Gastrocnemius medialis (tissue), 4 donors: ENCODE measurements at regions not wholly inside any gene's neighbourhood (a gene's known extent, or its start where the extent isn't known, plus 50 kb on each side); places are given as distances from the start of the nearest gene placed in this dataset.

Experiments used
- ATAC-seq, 2 donors: fragments of 150-250 bp; one replicate each; pipeline ENCODE4 v1.9.1; 2016
- DNase-seq, 2 donors: peaks; one replicate each; pipeline ENCODE4 v3.0.0-alpha.2; 2019
- H3K27ac ChIP-seq, 4 donors: fragments of 200-600 bp; sonication (generic); 1 replicate in 1 of 4; 2 replicates in 3 of 4; pipeline ENCODE4 v1.5.1; 2016 to 2018; ENCODE audit warnings: mild to moderate bottlenecking in 2 of 4, moderate library complexity in 1 of 4
- H3K27me3 ChIP-seq, 3 donors: fragments of 200-600 bp; sonication (generic) in 2 of 3; 1 replicate in 1 of 3; 2 replicates in 2 of 3; pipeline versions ENCODE4 v1.5.1 to v1.6.0; 2016 to 2019; ENCODE audit warnings: mild to moderate bottlenecking in 1 of 3, moderate library complexity in 1 of 3
- H3K36me3 ChIP-seq, 2 donors: fragments of 200-600 bp; sonication (generic) in 1 of 2; one replicate each; pipeline ENCODE4 v1.5.1; 2017 to 2018
- H3K4me1 ChIP-seq, 2 donors: fragments of 200-600 bp; sonication (generic) in 1 of 2; one replicate each; pipeline ENCODE4 v1.5.1; 2016 to 2017; ENCODE audit warnings: mild to moderate bottlenecking in 2 of 2
- H3K4me3 ChIP-seq, 4 donors: fragments of 200-600 bp; sonication (generic) in 3 of 4; 1 replicate in 1 of 4; 2 replicates in 3 of 4; pipeline ENCODE4 v1.5.1; 2016 to 2019; ENCODE audit warnings: mild to moderate bottlenecking in 2 of 4
- H3K9me3 ChIP-seq, 3 donors: fragments of 200-600 bp; sonication (generic) in 2 of 3; 1 replicate in 1 of 3; 2 replicates in 2 of 3; pipeline ENCODE4 v1.5.1; 2016 to 2019
- POLR2A ChIP-seq, 2 donors: fragments of 450-650 bp; IDR thresholded peaks; one replicate each; pipeline ENCODE4 v1.6.1; 2017; ENCODE audit warnings: antibody characterized with exemption in 2 of 2, mild to moderate bottlenecking in 2 of 2, moderate library complexity in 2 of 2
- in situ Hi-C, 4 donors: fragments of 200-750 bp; cut with MboI; loops; one replicate each; pipeline versions ENCODE4 v1.15.0 to v1.8.0; 2017; ENCODE audit warnings: low sequenced_read_pairs in 4 of 4
- intact Hi-C: fragments of 100-400 bp; cut with DNase I; formaldehyde crosslinking; loops from one replicate; pipeline ENCODE4 v1.15.1; 2023; ENCODE audit warnings: low total_unique reads
- TF ChIP-seq, protein P1 (sequence below), 5 experiments: fragments of 450-650 bp in 3 of 5; fragments of 200-600 bp in 2 of 5; sonication (generic) in 2 of 5; IDR thresholded peaks in 4 of 5; conservative IDR thresholded peaks in 1 of 5; 1 replicate in 4 of 5; 2 replicates in 1 of 5; pipeline ENCODE4 v1.5.1; 2016 to 2019; ENCODE audit warnings: antibody characterized with exemption in 5 of 5, mild to moderate bottlenecking in 3 of 5, moderate library complexity in 3 of 5

DNA sequence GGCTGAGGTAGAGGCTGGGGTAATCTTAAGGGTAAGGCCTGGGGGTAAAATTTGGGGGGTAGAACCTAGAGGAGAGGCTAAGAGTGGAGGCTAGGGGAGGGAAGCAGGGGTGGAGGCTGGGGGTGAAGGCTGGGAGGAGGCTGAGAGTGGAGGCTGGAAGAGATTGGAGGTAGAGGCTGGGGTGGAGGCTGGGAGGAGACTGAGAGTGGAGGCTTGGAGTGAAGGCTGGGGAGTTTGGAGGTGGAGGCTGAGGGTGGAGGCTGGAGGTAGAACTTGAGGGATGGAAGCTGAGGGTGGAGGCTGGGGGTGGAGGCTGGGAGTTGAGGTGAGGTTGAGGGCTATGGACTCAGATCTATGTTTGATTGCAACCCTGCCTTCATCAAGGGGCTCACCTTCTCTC is 333.6 kb downstream of the C16orf95 start:
- Histone ChIP-seq H3K27ac (no peak overlapping the region), H3K27me3 (peaks cover 0 to 7% (median 0%) of the 10 kb centered on the region in 3 donors), H3K4me3 (no peak overlapping the region), H3K36me3 (no peaks in the 10 kb centered on the region), H3K9me3 (no peaks in the 10 kb centered on the region), H3K4me1 (no peaks in the 10 kb centered on the region)
- no peak for TF ChIP-seq POLR2A (IDR thresholded peaks at IDR 0.05)
- TF ChIP-seq, protein P1, sequence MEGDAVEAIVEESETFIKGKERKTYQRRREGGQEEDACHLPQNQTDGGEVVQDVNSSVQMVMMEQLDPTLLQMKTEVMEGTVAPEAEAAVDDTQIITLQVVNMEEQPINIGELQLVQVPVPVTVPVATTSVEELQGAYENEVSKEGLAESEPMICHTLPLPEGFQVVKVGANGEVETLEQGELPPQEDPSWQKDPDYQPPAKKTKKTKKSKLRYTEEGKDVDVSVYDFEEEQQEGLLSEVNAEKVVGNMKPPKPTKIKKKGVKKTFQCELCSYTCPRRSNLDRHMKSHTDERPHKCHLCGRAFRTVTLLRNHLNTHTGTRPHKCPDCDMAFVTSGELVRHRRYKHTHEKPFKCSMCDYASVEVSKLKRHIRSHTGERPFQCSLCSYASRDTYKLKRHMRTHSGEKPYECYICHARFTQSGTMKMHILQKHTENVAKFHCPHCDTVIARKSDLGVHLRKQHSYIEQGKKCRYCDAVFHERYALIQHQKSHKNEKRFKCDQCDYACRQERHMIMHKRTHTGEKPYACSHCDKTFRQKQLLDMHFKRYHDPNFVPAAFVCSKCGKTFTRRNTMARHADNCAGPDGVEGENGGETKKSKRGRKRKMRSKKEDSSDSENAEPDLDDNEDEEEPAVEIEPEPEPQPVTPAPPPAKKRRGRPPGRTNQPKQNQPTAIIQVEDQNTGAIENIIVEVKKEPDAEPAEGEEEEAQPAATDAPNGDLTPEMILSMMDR (IDR thresholded peaks at IDR 0.05 in 4 of 5, conservative IDR thresholded peaks at IDR 0.05 in 1 of 5), result no peak
- ATAC-seq, result no peak
- no peak for DNase-seq
- intact Hi-C loops (no loop called here), in situ Hi-C loops (no loop called here)

DNA sequence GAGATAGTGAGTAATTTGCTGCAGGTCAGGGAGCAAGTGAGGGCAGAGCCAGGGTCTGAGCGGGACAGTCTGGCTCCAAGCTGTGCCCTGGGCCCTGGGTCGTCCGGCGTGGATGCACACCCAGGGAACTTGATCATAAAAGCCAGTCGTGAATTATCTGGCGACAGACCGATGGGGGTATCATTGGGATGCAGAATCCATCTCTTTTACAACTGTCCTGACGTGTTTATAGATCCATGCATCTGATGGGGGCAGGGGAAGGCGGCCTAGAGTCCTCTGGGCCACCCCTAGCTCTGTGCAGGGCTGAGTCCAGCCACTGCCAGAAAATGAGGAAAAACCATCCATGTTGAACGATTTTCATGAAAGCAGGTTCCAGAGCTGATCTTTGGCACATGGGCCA is 332.8 kb downstream of the C16orf95 start:
- Histone ChIP-seq H3K27ac (no peak overlapping the region), H3K4me3 (no peak overlapping the region), H3K4me1 (no peaks in the 10 kb centered on the region), H3K27me3 (peaks cover 0 to 7% (median 5%) of the 10 kb centered on the region in 3 donors), H3K36me3 (no peaks in the 10 kb centered on the region), H3K9me3 (no peaks in the 10 kb centered on the region)
- intact Hi-C loops (no loop called here), in situ Hi-C loops (no loop called here)
- ATAC-seq (no peak), DNase-seq (no peak)
- TF ChIP-seq POLR2A (IDR thresholded peaks at IDR 0.05), result no peak
- TF ChIP-seq, protein P1 (IDR thresholded peaks at IDR 0.05 in 4 of 5, conservative IDR thresholded peaks at IDR 0.05 in 1 of 5), result no peak

DNA sequence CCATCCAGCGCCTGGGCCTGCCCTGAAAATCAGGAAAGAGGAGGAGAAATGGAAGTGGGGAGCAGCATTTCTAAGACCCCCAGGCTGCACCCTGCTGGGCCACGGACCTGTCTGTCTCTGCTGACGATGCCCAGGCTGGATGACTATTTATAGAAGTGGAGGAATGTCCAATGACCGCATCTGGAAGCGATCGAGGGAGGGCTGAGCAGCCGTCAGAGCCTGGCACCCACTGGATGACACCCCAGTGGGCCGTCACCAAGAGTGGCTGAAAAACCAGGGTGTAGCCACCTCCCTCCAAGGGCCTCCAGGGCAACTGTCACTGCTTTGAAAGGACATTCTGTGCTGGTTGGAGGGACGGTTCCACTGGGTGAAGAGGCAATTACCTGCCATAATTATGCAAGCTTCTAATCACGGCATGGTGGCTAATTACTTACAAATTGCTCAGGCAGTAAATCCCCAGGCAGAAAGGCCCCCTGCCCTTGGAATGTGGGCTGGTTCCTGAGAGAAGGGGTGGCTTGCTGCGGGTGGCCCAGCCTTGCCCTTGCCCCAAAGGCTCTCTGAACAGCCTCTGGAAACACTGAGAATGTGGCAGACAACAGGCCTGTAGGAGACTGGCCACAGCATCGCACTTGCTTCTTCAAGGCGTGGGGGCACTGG is 332.1 kb downstream of the C16orf95 start:
- Histone ChIP-seq H3K4me1 (no peaks in the 10 kb centered on the region), H3K27ac (no peak overlapping the region), H3K27me3 (peaks cover 0 to 5% (median 3%) of the 10 kb centered on the region in 3 donors), H3K9me3 (no peaks in the 10 kb centered on the region), H3K4me3 (no peak overlapping the region), H3K36me3 (no peaks in the 10 kb centered on the region)
- DNase-seq (no peak), ATAC-seq (no peak)
- in situ Hi-C loops (no loop called here), intact Hi-C loops (no loop called here)
- TF ChIP-seq, protein P1 (IDR thresholded peaks at IDR 0.05 in 4 of 5, conservative IDR thresholded peaks at IDR 0.05 in 1 of 5), result no peak
- no peak for TF ChIP-seq POLR2A (IDR thresholded peaks at IDR 0.05)

DNA sequence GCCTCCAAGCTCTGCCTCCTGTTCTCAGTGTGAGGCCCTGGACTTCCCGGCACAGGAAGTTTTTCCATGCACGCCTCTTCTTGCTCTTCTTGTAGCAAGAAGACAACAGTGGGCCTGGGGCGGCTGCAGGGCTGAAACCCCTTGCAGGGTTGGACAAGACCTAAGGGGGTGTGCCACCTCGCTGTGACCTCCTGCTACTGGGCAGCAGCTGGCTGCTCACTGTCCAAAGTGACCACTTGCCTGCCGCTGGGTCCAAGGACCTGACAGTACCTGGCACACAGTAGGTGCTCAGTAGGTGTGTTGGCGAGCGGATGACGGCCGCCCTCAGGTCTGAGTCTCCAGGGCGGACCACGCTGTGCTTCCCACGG is 331.6 kb downstream of the C16orf95 start:
- H3K9me3 ChIP-seq, result no peaks in the 10 kb centered on the region
- peaks cover 0 to 5% (median 2%) of the 10 kb centered on the region in 3 donors for H3K27me3 ChIP-seq
- no peaks in the 10 kb centered on the region for H3K4me1 ChIP-seq
- no peak for DNase-seq
- ATAC-seq, result no peak
- intact Hi-C loops, result no loop called here
- in situ Hi-C loops, result no loop called here
- TF ChIP-seq, protein P1 (IDR thresholded peaks at IDR 0.05 in 4 of 5, conservative IDR thresholded peaks at IDR 0.05 in 1 of 5), result no peak
- no peak for TF ChIP-seq POLR2A (IDR thresholded peaks at IDR 0.05)
- no peak overlapping the region for H3K4me3 ChIP-seq
- H3K27ac ChIP-seq, result no peak overlapping the region
- H3K36me3 ChIP-seq, result no peaks in the 10 kb centered on the region

DNA sequence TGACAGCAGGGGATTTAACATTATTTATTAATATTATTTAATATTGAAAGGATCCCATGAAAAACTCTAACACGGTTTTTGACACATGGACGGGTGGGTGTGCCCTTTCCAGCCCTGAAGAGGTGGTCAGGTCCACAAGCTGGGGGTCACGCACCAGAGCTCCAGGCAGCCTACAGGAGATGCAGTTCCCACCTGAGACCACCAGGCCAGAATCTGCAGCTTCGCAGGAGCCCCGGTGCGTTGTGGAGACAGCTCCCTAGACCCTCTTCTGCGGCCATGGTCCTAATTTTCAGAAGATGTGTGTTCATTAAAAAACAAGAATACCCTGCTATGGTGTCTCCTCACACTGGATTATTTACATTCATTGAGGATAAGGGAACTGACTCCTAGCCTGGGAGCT is 331.1 kb downstream of the C16orf95 start:
- in situ Hi-C loops (no loop called here), intact Hi-C loops (no loop called here)
- H3K4me1 ChIP-seq, result no peaks in the 10 kb centered on the region
- TF ChIP-seq, protein P1 (IDR thresholded peaks at IDR 0.05 in 4 of 5, conservative IDR thresholded peaks at IDR 0.05 in 1 of 5), result no peak
- TF ChIP-seq POLR2A (IDR thresholded peaks at IDR 0.05), result no peak
- no peak overlapping the region for H3K4me3 ChIP-seq
- no peak for ATAC-seq
- H3K9me3 ChIP-seq, result no peaks in the 10 kb centered on the region
- H3K36me3 ChIP-seq, result no peaks in the 10 kb centered on the region
- H3K27me3 ChIP-seq, result peaks cover 0 to 5% (median 0%) of the 10 kb centered on the region in 3 donors
- H3K27ac ChIP-seq, result no peak overlapping the region
- no peak for DNase-seq
